HG02943 (cell line): ENCODE measurements at regions not wholly inside any gene's neighbourhood (a gene's known extent, or its start where the extent isn't known, plus 50 kb on each side); places are given as distances from the start of the nearest gene placed in this dataset.
"Not testable (repeated sequence)": the region's sequence is repeated elsewhere in the genome, so short reads cannot be mapped to it uniquely, and the experiment has no call there.

Experiments used
- ATAC-seq: cut with Tn5 transposase; IDR thresholded peaks from one replicate; pipeline ENCODE4 v1.9.1; 2021; ENCODE audit warnings: mild to moderate bottlenecking, low read depth, moderate library complexity; ENCODE audit not compliant: unreplicated experiment

DNA sequence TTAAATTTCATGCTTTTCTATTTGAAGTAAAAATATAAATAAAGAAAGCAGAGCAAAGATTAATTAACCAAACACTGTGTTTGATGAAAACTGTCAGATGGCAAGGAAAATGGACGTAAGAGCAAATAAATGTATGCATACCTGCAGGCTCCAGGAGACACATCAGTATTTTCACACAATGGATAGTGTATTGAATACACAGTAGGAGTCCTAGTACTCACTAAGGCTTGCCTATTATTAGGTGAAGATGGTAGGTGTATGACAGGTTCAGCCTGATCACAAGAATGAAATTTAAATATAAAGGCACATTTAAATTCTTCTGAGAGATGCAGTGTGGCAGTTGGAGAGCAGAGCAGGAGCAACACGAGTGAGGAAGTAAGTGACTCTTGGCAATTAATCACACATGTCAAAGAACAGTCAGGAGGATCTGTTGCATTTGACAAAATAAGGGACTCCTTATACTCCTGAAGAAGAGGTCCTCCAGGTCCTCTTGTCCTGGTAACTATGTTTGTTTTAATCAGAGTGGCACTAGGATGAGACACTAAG lies 106.0 kb upstream of the NDST4 start:
- no peak for ATAC-seq

DNA sequence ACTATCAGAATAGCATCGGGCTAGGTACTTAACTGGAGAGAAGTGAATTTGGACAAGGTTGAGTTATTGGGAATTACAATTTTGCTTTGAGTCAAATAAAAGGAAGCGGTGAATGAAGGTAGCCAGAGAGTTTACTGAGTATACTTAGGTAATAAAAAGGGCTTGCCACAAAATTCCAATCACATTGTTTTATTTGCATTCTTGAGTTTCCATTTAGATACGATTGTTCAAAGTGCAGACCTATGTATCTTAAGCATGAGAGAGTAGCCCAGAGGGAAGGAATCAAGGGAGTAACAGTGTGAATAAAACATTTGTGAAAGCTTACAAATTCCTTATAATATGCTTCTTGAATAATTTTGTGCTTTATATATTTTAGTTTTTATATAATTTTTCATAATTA lies 102.5 kb upstream of the NDST4 start:
- ATAC-seq = no peak

DNA sequence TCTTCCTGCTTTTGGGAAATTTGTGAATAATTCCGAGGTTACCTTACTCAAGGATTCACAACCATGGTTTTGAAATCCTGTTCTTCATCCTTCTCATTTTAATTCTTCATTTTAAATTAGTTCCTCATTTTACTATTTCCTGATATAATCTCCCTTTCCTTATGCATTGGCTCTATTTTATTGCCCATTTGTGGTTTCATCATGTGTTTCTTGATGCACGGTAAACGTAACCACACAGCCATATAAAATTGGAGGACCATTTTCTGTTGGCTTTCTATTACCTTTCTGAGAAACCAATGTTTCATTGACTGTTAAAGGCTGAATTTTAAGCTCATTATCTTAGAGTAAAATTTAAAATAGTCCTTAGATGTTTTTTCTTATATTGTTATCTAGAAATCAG lies 100.3 kb upstream of the NDST4 start:
- no peak for ATAC-seq

DNA sequence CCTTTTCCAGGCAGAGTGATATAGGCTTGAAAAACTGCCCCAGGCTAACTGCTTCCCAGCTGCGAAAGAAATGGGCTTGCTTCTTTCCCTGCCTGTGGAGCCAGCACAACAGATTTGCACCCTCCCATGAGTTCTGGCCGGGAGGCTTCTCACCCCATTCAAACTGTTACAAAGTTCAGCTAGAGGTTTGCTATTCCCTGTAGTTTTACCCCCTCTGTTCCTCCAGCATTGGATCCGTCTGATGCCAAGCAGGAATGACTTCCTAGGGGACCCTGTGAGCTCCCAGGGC lies 87.6 kb upstream of the NDST4 start:
- ATAC-seq = no peak

DNA sequence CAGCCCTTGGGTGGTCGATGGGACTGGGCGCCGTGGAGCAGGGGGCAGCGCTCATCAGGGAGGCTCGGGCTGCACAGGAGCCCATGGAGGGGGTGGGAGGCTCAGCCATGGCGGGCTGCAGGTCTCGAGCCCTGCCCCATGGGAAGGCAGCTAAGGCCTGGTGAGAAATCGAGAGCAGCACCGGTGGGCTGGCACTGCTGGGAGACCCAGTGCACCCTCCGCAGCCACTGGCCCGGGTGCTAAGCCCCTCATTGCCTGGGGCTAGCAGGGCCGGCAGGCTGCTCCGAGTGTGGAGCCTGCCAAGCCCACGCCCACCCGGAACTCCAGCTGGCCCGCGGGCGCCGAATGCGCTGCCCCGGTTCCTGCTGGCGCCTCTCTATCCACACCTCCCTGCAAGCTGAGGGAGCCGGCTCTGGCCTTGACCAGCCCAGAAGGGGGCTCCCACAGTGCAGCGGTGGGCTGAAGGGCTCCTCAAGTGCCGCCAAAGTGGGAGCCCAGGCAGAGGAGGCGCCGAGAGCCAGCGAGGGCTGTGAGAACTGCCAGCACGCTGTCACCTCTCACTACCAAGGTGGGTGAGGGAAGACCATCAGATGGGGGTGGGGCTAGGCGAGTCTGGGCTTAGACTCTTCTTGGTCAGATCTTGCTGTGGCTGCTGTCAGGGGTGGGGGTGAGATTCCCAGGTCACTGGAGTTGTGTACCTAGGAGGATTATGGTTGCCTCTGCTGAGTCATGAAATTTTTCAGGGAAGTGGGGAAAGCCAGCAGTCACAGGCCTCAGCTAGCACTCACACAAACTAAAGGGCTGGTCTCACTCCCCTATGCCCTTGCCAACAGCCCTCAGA lies 87.0 kb upstream of the NDST4 start:
- not testable (repeated sequence) for ATAC-seq

DNA sequence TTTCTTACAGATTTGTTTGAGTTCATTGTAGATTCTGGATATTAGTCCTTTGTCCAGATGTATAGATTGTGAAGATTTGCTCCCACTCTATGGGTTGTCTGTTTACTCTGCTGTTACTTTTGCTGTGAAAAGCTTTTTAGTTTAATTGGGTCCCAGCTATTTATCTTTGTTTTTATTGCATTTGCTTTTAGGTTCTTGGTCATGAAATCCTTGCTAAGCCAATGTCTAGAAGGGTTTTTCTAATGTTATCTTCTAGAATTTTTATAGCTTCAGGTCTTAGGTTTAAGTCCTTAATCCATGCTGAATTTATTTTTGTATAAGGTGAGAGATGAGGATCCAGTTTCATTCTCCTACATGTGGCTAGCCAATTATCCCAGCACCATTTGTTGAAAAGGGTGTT lies 81.2 kb upstream of the NDST4 start:
- not testable (repeated sequence) for ATAC-seq

DNA sequence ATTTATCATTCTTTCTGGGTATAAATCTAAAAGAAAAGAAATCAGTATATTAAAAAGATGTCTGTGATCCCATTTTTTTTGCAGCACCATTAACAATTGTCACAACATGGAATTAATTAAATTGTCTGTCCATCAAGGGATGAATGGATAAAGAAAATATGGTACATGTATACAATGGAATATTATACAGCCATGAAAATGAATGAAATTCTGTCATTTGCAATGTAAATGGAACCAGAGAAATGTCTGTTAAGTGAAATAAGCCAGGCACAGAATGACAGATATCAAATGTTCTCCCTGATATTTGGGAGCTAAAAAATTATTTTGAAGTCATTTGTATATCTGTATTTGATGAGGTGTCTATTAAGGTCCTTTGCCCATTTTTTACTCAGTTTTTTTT lies 77.1 kb upstream of the NDST4 start:
- ATAC-seq = no peak

DNA sequence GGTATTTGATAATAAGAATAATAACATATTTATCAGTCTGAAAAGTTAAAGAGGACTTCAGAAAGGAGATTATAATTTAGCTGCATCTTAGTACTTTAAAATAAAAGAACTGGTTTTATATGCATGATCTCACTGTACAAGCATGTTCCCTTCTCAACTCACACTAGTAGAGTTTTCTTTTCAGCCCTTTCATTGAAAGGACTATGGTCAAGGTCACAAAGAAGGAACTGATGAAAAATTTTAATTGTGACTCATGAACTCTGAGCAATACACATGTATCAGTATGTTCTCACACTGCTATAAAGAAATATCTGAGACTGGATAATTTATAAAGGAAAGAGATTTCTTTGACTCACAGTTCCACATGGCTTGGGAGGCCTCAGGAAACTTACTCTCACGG lies 73.7 kb upstream of the NDST4 start:
- ATAC-seq = no peak

DNA sequence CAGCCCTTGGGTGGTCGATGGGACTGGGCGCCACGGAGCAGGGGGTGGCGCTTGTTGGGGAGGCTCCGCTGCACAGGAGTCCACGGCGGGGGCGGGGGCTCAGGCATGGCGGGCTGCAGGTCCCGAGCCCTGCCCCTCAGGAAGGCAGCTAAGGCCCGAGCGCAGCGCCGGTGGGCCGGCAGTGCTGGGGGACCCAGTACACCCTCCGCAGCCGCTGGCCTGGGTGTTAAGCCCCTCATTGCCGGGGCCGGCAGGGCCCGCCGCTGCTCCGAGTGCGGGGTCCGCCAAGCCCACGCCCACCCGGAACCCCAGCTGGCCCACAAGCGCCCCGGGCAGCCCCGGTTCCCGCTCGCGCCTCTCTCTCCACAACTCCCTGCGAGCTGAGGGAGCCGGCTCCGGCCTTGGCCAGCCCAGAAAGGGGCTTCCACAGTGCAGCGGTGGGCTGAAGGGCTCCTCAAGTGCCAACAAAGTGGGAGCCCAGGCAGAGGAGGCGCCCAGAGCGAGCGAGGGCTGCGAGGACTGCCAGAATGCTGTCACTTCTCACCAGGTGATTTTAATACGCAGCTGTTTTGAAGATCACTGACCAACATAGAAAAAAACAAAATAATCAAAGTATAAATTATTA lies 66.1 kb upstream of the NDST4 start:
- ATAC-seq = not testable (repeated sequence)

DNA sequence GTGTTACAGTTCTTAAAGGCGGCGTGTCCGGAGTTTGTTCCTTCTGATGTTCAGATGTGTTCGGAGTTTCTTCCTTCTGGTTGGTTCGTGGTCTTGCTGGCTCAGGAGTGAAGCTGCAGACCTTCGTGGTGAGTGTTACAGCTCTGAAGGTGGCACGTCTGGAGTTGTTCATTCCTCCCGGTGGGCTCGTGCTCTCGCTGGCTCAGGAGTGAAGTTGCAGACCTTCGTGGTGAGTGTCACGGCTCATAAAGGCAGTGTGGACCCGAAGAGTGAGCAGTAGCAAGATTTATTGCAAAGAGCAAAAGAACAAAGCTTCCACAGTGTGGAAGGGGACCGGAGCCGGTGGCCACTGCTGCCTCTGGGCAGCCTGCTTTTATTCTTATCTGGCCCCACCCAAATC lies 65.3 kb upstream of the NDST4 start:
- not testable (repeated sequence) for ATAC-seq

DNA sequence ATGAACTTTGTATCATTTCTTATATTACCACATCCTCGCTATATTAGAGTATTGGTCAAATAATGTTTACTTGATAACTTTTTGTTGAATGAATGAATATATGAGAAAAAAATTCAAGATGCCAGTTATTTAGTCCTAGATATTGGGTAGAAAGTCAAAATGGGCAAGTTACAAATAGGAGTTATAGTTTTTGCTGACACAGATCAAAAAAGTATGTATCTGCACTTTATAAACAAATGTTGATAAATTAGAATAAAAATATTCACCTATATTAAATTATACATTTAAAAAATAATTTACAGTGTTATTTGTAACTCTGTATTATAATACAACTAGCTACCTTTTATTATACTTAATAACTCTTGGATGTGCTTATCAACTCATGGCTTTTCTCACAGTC lies 57.8 kb upstream of the NDST4 start:
- no peak for ATAC-seq

DNA sequence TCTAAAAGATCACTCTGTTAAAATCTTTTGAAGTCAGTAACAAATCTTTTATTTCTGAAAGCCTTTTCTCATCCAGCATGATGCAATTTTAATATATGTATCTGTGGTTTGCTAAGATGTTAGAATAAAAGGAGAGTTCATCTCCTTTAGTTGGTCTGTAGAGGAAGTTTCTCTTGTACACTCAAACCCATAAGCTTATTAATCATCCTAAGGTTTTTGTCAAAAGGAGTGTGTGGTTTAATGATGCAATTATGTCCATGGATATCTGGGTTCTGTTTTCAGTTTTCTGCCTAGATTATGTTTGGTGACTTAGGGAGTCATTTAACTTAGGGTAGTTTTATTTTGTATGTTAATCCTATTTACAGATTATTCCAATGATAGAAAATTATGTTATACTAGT lies 52.1 kb upstream of the NDST4 start:
- no peak for ATAC-seq
